ENCODE measurements at regions not wholly inside any gene's neighbourhood (a gene's known extent, or its start where the extent isn't known, plus 50 kb on each side); places are given as distances from the start of the nearest gene placed in this dataset.

GRCh38 chr2:38187541-38188011 is 111.6 kb upstream of the CYP1B1 start:
- Histone ChIP-seq H3F3A (ENCODE audit: low read depth) (no peaks in the 10 kb centered on the region), H3K9ac (ENCODE audit: low read depth, low read length, poor library complexity, severe bottlenecking) (no peak overlapping the region), H3K4me2 (ENCODE audit: low read depth, low read length, poor library complexity, severe bottlenecking) (no peak overlapping the region), H3K27me3 (ENCODE audit: insufficient read depth, low read length, poor library complexity, severe bottlenecking) (no peaks in the 10 kb centered on the region), H3K79me2 (ENCODE audit: insufficient read depth, low read length) (no peaks in the 10 kb centered on the region), H3K36me3 (ENCODE audit: insufficient read depth, low read length) (no peaks in the 10 kb centered on the region), H3K4me3 (ENCODE audit: low read length, poor library complexity, severe bottlenecking) (no peak overlapping the region), H3K9me2 (replicated peaks; ENCODE audit: low read depth, low read length) (no peaks in the 10 kb centered on the region), H4K20me1 (ENCODE audit: insufficient read depth, low read length, poor library complexity, severe bottlenecking) (no peaks in the 10 kb centered on the region), H2AFZ (ENCODE audit: low read length) (no peak overlapping the region), H3K9me3 (ENCODE audit: insufficient read depth, low read depth, low read length) (no peaks in the 10 kb centered on the region; the same call in 1 of the 2 replicates), H3K4me1 (ENCODE audit: insufficient read depth, low read length, poor library complexity, severe bottlenecking) (peaks cover 11% of the 10 kb centered on the region)
- TF ChIP-seq EZH2phosphoT487 (IDR thresholded peaks at IDR 0.05; ENCODE audit: borderline replicate concordance), result no peak
- TF ChIP-seq, protein P1, sequence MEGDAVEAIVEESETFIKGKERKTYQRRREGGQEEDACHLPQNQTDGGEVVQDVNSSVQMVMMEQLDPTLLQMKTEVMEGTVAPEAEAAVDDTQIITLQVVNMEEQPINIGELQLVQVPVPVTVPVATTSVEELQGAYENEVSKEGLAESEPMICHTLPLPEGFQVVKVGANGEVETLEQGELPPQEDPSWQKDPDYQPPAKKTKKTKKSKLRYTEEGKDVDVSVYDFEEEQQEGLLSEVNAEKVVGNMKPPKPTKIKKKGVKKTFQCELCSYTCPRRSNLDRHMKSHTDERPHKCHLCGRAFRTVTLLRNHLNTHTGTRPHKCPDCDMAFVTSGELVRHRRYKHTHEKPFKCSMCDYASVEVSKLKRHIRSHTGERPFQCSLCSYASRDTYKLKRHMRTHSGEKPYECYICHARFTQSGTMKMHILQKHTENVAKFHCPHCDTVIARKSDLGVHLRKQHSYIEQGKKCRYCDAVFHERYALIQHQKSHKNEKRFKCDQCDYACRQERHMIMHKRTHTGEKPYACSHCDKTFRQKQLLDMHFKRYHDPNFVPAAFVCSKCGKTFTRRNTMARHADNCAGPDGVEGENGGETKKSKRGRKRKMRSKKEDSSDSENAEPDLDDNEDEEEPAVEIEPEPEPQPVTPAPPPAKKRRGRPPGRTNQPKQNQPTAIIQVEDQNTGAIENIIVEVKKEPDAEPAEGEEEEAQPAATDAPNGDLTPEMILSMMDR (conservative IDR thresholded peaks at IDR 0.05; ENCODE audit: low read length), result no peak

- Histone ChIP-seq H3F3A (ENCODE audit: low read depth) (no peaks in the 10 kb centered on the region), H2AFZ (ENCODE audit: low read length) (no peak overlapping the region), H4K20me1 (ENCODE audit: insufficient read depth, low read length, poor library complexity, severe bottlenecking) (no peaks in the 10 kb centered on the region), H3K36me3 (ENCODE audit: insufficient read depth, low read length) (no peaks in the 10 kb centered on the region), H3K9me2 (replicated peaks; ENCODE audit: low read depth, low read length) (no peaks in the 10 kb centered on the region), H3K4me3 (ENCODE audit: low read length, poor library complexity, severe bottlenecking) (no peak overlapping the region), H3K4me2 (ENCODE audit: low read depth, low read length, poor library complexity, severe bottlenecking) (peak overlapping the region; percentile 24), H3K27me3 (ENCODE audit: insufficient read depth, low read length, poor library complexity, severe bottlenecking) (no peaks in the 10 kb centered on the region), H3K4me1 (ENCODE audit: insufficient read depth, low read length, poor library complexity, severe bottlenecking) (peaks cover 9% of the 10 kb centered on the region), H3K9me3 (ENCODE audit: insufficient read depth, low read depth, low read length) (no peaks in the 10 kb centered on the region; the same call in 1 of the 2 replicates), H3K9ac (ENCODE audit: low read depth, low read length, poor library complexity, severe bottlenecking) (no peak overlapping the region), H3K79me2 (ENCODE audit: insufficient read depth, low read length) (no peaks in the 10 kb centered on the region)
- TF ChIP-seq, protein P1 (conservative IDR thresholded peaks at IDR 0.05; ENCODE audit: low read length), result no peak
- no peak for TF ChIP-seq EZH2phosphoT487 (IDR thresholded peaks at IDR 0.05; ENCODE audit: borderline replicate concordance)
Measured at GRCh38 chr2:38185012-38185491, 109.1 kb upstream of the CYP1B1 start.

GRCh38 chr2:38182492-38183003 is 106.6 kb upstream of the CYP1B1 start:
- Histone ChIP-seq H3K4me3 (ENCODE audit: low read length, poor library complexity, severe bottlenecking) (no peak overlapping the region), H4K20me1 (ENCODE audit: insufficient read depth, low read length, poor library complexity, severe bottlenecking) (no peaks in the 10 kb centered on the region), H3K36me3 (ENCODE audit: insufficient read depth, low read length) (no peaks in the 10 kb centered on the region), H3K9me2 (replicated peaks; ENCODE audit: low read depth, low read length) (no peaks in the 10 kb centered on the region), H3K9me3 (ENCODE audit: insufficient read depth, low read depth, low read length) (no peaks in the 10 kb centered on the region; the same call in 1 of the 2 replicates), H3K27me3 (ENCODE audit: insufficient read depth, low read length, poor library complexity, severe bottlenecking) (no peaks in the 10 kb centered on the region), H3K4me1 (ENCODE audit: insufficient read depth, low read length, poor library complexity, severe bottlenecking) (peaks cover 9% of the 10 kb centered on the region), H3K9ac (ENCODE audit: low read depth, low read length, poor library complexity, severe bottlenecking) (no peak overlapping the region), H3F3A (ENCODE audit: low read depth) (no peaks in the 10 kb centered on the region), H3K4me2 (ENCODE audit: low read depth, low read length, poor library complexity, severe bottlenecking) (no peak overlapping the region), H2AFZ (ENCODE audit: low read length) (no peak overlapping the region), H3K79me2 (ENCODE audit: insufficient read depth, low read length) (no peaks in the 10 kb centered on the region)
- no peak for TF ChIP-seq EZH2phosphoT487 (IDR thresholded peaks at IDR 0.05; ENCODE audit: borderline replicate concordance)
- TF ChIP-seq, protein P1 (conservative IDR thresholded peaks at IDR 0.05; ENCODE audit: low read length), result no peak

All from Loucy (cell line).